Adrenal gland (tissue), 9 donors: ENCODE measurements at regions not wholly inside any gene's neighbourhood (a gene's known extent, or its start where the extent isn't known, plus 50 kb on each side); places are given as distances from the start of the nearest gene placed in this dataset.

Experiments used
- DNase-seq, 7 donors: peaks; one replicate each; pipeline ENCODE4 v3.0.0-alpha.2; 2019 to 2020
- H3K27ac ChIP-seq, 5 donors: fragments of 200-600 bp; sonication (generic) in 4 of 5; 1 replicate in 3 of 5; 2 replicates in 2 of 5; pipeline versions ENCODE4 v1.5.1 to v1.8.0; 2016 to 2020; ENCODE audit warnings: mild to moderate bottlenecking in 1 of 5
- H3K27me3 ChIP-seq: fragments of 200-600 bp; 2 replicates; pipeline ENCODE4 v1.8.0; 2021
- H3K36me3 ChIP-seq, 2 donors: fragments of 200-600 bp; replicated peaks in 1 of 2; 1 replicate in 1 of 2; 2 replicates in 1 of 2; pipeline versions ENCODE4 v1.5.1 to v1.8.0; 2018 to 2022
- H3K4me1 ChIP-seq, 2 donors: fragments of 200-600 bp; replicated peaks in 1 of 2; 1 replicate in 1 of 2; 2 replicates in 1 of 2; pipeline versions ENCODE4 v1.5.1 to v1.8.0; 2018 to 2021
- H3K4me3 ChIP-seq, 4 donors: fragments of 200-600 bp; sonication (generic) in 3 of 4; one replicate each; pipeline ENCODE4 v1.5.1; 2016 to 2018
- H3K9me3 ChIP-seq, 3 donors: fragments of 200-600 bp; sonication (generic) in 1 of 3; replicated peaks in 1 of 3; 1 replicate in 2 of 3; 2 replicates in 1 of 3; pipeline versions ENCODE4 v1.5.1 to v1.8.0; 2016 to 2021
- CTCF ChIP-seq, 6 experiments: fragments of 450-650 bp in 4 of 6; fragments of 200-600 bp in 2 of 6; sonication (generic) in 1 of 6; IDR thresholded peaks; 1 replicate in 5 of 6; 2 replicates in 1 of 6; pipeline versions ENCODE4 v1.5.1 to v1.8.0; 2016 to 2021; ENCODE audit warnings: antibody characterized with exemption in 6 of 6, mild to moderate bottlenecking in 2 of 6, moderate library complexity in 1 of 6
- POLR2A ChIP-seq, 2 donors: fragments of 450-650 bp; IDR thresholded peaks; one replicate each; pipeline ENCODE4 v1.6.1; 2017; ENCODE audit warnings: antibody characterized with exemption in 2 of 2, mild to moderate bottlenecking in 2 of 2, moderate library complexity in 1 of 2
- WGBS, 4 donors: extraction: QIAGEN DNeasy Blood & Tissue Kit in 2 of 4; methylation state at CpG; one replicate each; pipeline versions ENCODE4 v1.1.5 to v1.1.7; 2013 to 2017; 5-methylcytosine and 5-hydroxymethylcytosine counted together
- intact Hi-C, 2 donors: fragments of 100-400 bp; cut with DNase I; formaldehyde crosslinking; loops; one replicate each; pipeline versions ENCODE4 v1.14.1 to v1.15.0; 2022 to 2023
- donor health status: healthy with polysubstance abuse.
- donor health status: Bipolar disorder and iron deficiency.
- donor health status: DM: yes; HTN: yes; CAD: no.
- donor health status: DM: no; HTN: no; CAD: no.
- donor health status: DM: no; HTN: no; CAD: no.

GRCh38 chr12:92987362-92987761 lies 58.3 kb upstream of the EEA1 start:
- intact Hi-C loops = loop anchor here (5.0 to 10.0 kb wide), 2 partner anchors 407 to 410 kb away; no protein-coding TSS in a partner anchor
- TF ChIP-seq CTCF (IDR thresholded peaks at IDR 0.05) (peak; percentile 38 to 84 (median 74)), POLR2A (IDR thresholded peaks at IDR 0.05) (no peak)
- WGBS, 4 donors = 0 to 4% (median 1%) methylated on average over 3 of the region's 3 CpGs
- no peaks in the 10 kb centered on the region for H3K36me3 ChIP-seq
- no peaks in the 10 kb centered on the region for H3K9me3 ChIP-seq
- peaks cover 19 to 20% of the 10 kb centered on the region in 2 donors for H3K4me1 ChIP-seq
- DNase-seq = peak in 6 of 7 donors; percentile 30 to 58 (median 44)
- no peaks in the 10 kb centered on the region for H3K27me3 ChIP-seq
- peak overlapping the region; percentile 67 to 78 (median 72) for H3K27ac ChIP-seq
- no peak overlapping the region for H3K4me3 ChIP-seq

- TF ChIP-seq POLR2A (IDR thresholded peaks at IDR 0.05) = peak in 1 of 2 donors; percentile 27
- TF ChIP-seq CTCF (IDR thresholded peaks at IDR 0.05) = no peak
- intact Hi-C loops = loop anchor here (5.0 to 10.0 kb wide), 2 partner anchors 407 to 409 kb away; no protein-coding TSS in a partner anchor
- peak overlapping the region; percentile 67 to 78 (median 72) for H3K27ac ChIP-seq
- H3K4me3 ChIP-seq = no peak overlapping the region
- H3K36me3 ChIP-seq = no peaks in the 10 kb centered on the region
- H3K9me3 ChIP-seq = no peaks in the 10 kb centered on the region
- no peaks in the 10 kb centered on the region for H3K27me3 ChIP-seq
- peaks cover 19 to 20% of the 10 kb centered on the region in 2 donors for H3K4me1 ChIP-seq
- WGBS, 4 donors = 27 to 33% (median 31%) methylated on average over 4 of the region's 4 CpGs
- peak; percentile 33 to 81 (median 66) for DNase-seq
These were observed 58.9 kb upstream of the EEA1 start for GRCh38 chr12:92987846-92988621.

GRCh38 chr12:92988622-92989130 lies 59.6 kb upstream of the EEA1 start:
- intact Hi-C loops = loop anchor here (5.0 to 10.0 kb wide), 2 partner anchors 406 to 409 kb away; no protein-coding TSS in a partner anchor
- peaks cover 19 to 20% of the 10 kb centered on the region in 2 donors for H3K4me1 ChIP-seq
- WGBS, 4 donors = 4 to 15% (median 9%) methylated on average over 1 of the region's 1 CpG
- no peaks in the 10 kb centered on the region for H3K9me3 ChIP-seq
- H3K27ac ChIP-seq = peak overlapping the region in 3 of 5 donors; percentile 67 to 73 (median 72)
- H3K36me3 ChIP-seq = no peaks in the 10 kb centered on the region
- no peak for DNase-seq
- no peaks in the 10 kb centered on the region for H3K27me3 ChIP-seq
- TF ChIP-seq CTCF (IDR thresholded peaks at IDR 0.05) (no peak), POLR2A (IDR thresholded peaks at IDR 0.05) (no peak)
- H3K4me3 ChIP-seq = no peak overlapping the region

- Histone ChIP-seq H3K4me3 (no peak overlapping the region), H3K27me3 (no peaks in the 10 kb centered on the region), H3K9me3 (no peaks in the 10 kb centered on the region), H3K27ac (peak overlapping the region in 1 of 5 donors; percentile 22), H3K4me1 (peaks cover 19 to 20% of the 10 kb centered on the region in 2 donors), H3K36me3 (no peaks in the 10 kb centered on the region)
- DNase-seq = no peak
- intact Hi-C loops = loop anchor here (5.0 to 10.0 kb wide), 3 partner anchors 175 to 407 kb away; no protein-coding TSS in a partner anchor
- WGBS, 4 donors = 87 to 92% (median 91%) methylated on average over 3 of the region's 3 CpGs
- TF ChIP-seq CTCF (IDR thresholded peaks at IDR 0.05) (no peak), POLR2A (IDR thresholded peaks at IDR 0.05) (no peak)
These were observed 60.8 kb upstream of the EEA1 start for GRCh38 chr12:92989715-92990484.
